ENCODE measurements at regions not wholly inside any gene's neighbourhood (a gene's known extent, or its start where the extent isn't known, plus 50 kb on each side); places are given as distances from the start of the nearest gene placed in this dataset.

DNA sequence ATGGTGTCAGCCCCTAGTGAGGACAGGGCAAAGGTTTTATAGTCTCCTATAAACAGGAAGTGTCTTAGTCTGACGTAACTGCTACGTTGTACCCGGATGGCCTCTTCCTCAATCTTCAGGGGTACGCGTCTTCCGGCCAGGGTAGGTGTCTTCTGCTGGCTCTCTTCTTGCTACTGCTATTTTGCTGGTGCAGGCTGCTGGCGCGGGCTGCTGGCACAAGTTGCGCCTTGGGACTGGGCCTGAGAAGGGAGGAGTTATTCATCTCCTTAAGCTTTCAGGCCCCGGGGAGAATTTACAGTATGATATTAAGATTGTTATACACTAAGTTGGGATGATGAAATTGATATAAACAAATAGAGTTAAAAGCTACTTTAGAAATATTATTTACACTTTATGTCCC, 74.4 kb downstream of the HDGFL1 start:
- Histone ChIP-seq H4K20me1 (ENCODE audit: insufficient read depth, low read length) (no peaks in the 10 kb centered on the region), H2BK5ac (ENCODE audit: low read depth, low read length, poor library complexity, severe bottlenecking) (no peak overlapping the region), H3K18ac (ENCODE audit: low read depth, low read length) (no peak overlapping the region; the same call in 1 of the 2 replicates), H3K27ac (ENCODE audit: insufficient read depth, low read length) (no peak overlapping the region), H3K23ac (ENCODE audit: low read depth, low read length) (no peak overlapping the region), H3K9ac (ENCODE audit: low read depth, low read length) (no peak overlapping the region), H3K4ac (ENCODE audit: low read depth, low read length) (no peak overlapping the region), H4K8ac (ENCODE audit: low read depth in 2 of 2, low read length in 2 of 2) (no peak overlapping the region), H3K27me3 (ENCODE audit: control insufficient read depth, insufficient read depth, low read length) (no peaks in the 10 kb centered on the region), H2AFZ (replicated peaks; ENCODE audit: low read length, poor library complexity) (no peak overlapping the region), H4K91ac (ENCODE audit: insufficient read depth, low read depth, low read length) (no peak overlapping the region), H2BK15ac (ENCODE audit: low read depth, low read length) (no peak overlapping the region), H3K4me3 (ENCODE audit: insufficient read depth, low read depth, low read length) (no peak overlapping the region), H3K9me1 (ENCODE audit: insufficient read depth, low read length) (no peaks in the 10 kb centered on the region; the same call in 1 of the 2 replicates), H3K36me3 (ENCODE audit: control insufficient read depth, insufficient read depth, low read length) (no peaks in the 10 kb centered on the region), H3K4me1 (ENCODE audit: control insufficient read depth, insufficient read depth, low read length) (0 out of 2 replicates have a peak, but pooled peaks cover 1% of the 10 kb centered on the region), H2AK5ac (ENCODE audit: low read depth, low read length) (no peak overlapping the region), H3K14ac (replicated peaks; ENCODE audit: low read depth, low read length) (no peak overlapping the region; the same call in 1 of the 2 replicates), H3K79me1 (ENCODE audit: low read depth in 1 of 2, low read length in 2 of 2) (no peaks in the 10 kb centered on the region), H2BK120ac (ENCODE audit: low read depth, low read length) (no peak overlapping the region), H3K4me2 (ENCODE audit: low read depth, low read length) (no peak overlapping the region), H2BK20ac (ENCODE audit: low read depth, low read length) (no peak overlapping the region), H2AK9ac (replicated peaks; ENCODE audit: low read depth, low read length, poor library complexity) (no peak overlapping the region), H4K5ac (ENCODE audit: low read depth, low read length) (no peak overlapping the region), H3K56ac (ENCODE audit: extremely low read depth, insufficient read depth, low read length) (no peak overlapping the region), H3K9me3 (ENCODE audit: control insufficient read depth, insufficient read depth, low read length) (no peaks in the 10 kb centered on the region)
- dilution Hi-C loops (cut with HindIII; ENCODE audit: low sequenced_read_pairs, unreplicated experiment) (no loop called here), intact Hi-C loops (cut with micrococcal nuclease) (no loop called here), in situ Hi-C loops (cut with MboI; ENCODE audit: low sequenced_read_pairs) (no loop called here)
- DNase-seq (no peak), ATAC-seq (ENCODE audit: low read depth) (no peak)
- ChIA-PET CTCF (no interaction called here), POLR2A (ENCODE audit: unreplicated experiment) (no interaction called here)
- 80% methylated on average over 3 of the region's 10 CpGs; no CpG with 5 or more reads in 1 of the 2 experiments for WGBS, 2 experiments (ENCODE audit: extremely low coverage in 2 of 2, insufficient read length in 1 of 2)
- TF ChIP-seq MAZ (IDR thresholded peaks at IDR 0.05; ENCODE audit: borderline replicate concordance, low read depth, low read length) (no peak), MAFK (IDR thresholded peaks at IDR 0.05; ENCODE audit: low read depth, low read length) (no peak), CHD1 (IDR thresholded peaks at IDR 0.05; ENCODE audit: low read depth, low read length) (no peak), RCOR1 (IDR thresholded peaks at IDR 0.05; ENCODE audit: insufficient replicate concordance, low read length) (no peak), RAD21 (IDR thresholded peaks at IDR 0.05; ENCODE audit: low read length) (no peak), SMC3 (IDR thresholded peaks at IDR 0.05; ENCODE audit: low read depth, low read length) (no peak), POLR2A (IDR thresholded peaks at IDR 0.05; ENCODE audit: low read depth, low read length) (no peak), RFX5 (IDR thresholded peaks at IDR 0.05; ENCODE audit: low read depth, low read length) (no peak), MXI1 (IDR thresholded peaks at IDR 0.05; ENCODE audit: borderline replicate concordance, low read depth, low read length) (no peak), CEBPB (IDR thresholded peaks at IDR 0.05; ENCODE audit: low read depth, low read length) (no peak), FOS (IDR thresholded peaks at IDR 0.05; ENCODE audit: low read depth, low read length) (no peak)
- TF ChIP-seq, protein P1, sequence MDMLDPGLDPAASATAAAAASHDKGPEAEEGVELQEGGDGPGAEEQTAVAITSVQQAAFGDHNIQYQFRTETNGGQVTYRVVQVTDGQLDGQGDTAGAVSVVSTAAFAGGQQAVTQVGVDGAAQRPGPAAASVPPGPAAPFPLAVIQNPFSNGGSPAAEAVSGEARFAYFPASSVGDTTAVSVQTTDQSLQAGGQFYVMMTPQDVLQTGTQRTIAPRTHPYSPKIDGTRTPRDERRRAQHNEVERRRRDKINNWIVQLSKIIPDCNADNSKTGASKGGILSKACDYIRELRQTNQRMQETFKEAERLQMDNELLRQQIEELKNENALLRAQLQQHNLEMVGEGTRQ (IDR thresholded peaks at IDR 0.05; ENCODE audit: low read depth, low read length), result no peak
- TF ChIP-seq, protein P2, sequence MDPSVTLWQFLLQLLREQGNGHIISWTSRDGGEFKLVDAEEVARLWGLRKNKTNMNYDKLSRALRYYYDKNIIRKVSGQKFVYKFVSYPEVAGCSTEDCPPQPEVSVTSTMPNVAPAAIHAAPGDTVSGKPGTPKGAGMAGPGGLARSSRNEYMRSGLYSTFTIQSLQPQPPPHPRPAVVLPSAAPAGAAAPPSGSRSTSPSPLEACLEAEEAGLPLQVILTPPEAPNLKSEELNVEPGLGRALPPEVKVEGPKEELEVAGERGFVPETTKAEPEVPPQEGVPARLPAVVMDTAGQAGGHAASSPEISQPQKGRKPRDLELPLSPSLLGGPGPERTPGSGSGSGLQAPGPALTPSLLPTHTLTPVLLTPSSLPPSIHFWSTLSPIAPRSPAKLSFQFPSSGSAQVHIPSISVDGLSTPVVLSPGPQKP (IDR thresholded peaks at IDR 0.05; ENCODE audit: borderline replicate concordance, low read depth, low read length), result no peak
- TF ChIP-seq, protein P3, sequence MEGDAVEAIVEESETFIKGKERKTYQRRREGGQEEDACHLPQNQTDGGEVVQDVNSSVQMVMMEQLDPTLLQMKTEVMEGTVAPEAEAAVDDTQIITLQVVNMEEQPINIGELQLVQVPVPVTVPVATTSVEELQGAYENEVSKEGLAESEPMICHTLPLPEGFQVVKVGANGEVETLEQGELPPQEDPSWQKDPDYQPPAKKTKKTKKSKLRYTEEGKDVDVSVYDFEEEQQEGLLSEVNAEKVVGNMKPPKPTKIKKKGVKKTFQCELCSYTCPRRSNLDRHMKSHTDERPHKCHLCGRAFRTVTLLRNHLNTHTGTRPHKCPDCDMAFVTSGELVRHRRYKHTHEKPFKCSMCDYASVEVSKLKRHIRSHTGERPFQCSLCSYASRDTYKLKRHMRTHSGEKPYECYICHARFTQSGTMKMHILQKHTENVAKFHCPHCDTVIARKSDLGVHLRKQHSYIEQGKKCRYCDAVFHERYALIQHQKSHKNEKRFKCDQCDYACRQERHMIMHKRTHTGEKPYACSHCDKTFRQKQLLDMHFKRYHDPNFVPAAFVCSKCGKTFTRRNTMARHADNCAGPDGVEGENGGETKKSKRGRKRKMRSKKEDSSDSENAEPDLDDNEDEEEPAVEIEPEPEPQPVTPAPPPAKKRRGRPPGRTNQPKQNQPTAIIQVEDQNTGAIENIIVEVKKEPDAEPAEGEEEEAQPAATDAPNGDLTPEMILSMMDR (conservative IDR thresholded peaks at IDR 0.05; ENCODE audit: low read depth, low read length), result no peak
- BruUV-seq (replicated peaks), result no TSS peak
